HG02610 (cell line): ENCODE measurements at regions not wholly inside any gene's neighbourhood (a gene's known extent, or its start where the extent isn't known, plus 50 kb on each side); places are given as distances from the start of the nearest gene placed in this dataset.
A peak's percentile ranks its signal among the peaks of the same experiment; 100 is the strongest.

ENCODE experiments used
- ATAC-seq: cut with Tn5 transposase; IDR thresholded peaks from one replicate; pipeline ENCODE4 v1.9.1; 2021; ENCODE audit warnings: mild to moderate bottlenecking, moderate library complexity; ENCODE audit not compliant: unreplicated experiment

GRCh38 chr5:158378931-158379330, 520.0 kb upstream of the CLINT1 start:
- ATAC-seq, result no peak

DNA sequence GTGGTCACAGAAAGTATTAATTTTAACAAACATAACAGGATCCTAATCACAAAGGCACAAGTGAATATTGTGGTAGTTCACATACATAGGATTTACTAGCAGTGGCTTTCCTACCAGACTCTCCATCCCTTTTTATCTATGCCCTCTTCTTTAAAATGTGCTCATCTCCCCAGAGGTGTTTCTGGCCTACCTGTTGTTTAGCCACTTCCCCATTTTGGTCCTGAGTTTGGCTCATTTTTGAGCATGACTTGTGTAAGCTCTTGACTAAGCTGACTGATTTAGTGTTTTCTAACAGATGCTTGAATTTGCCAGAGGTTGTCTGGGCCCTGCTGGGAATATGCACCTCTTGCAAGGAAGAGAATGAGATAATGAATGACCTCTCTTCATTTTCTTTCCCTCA, 517.7 kb upstream of the CLINT1 start:
- no peak for ATAC-seq

- no peak for ATAC-seq
These were observed 516.6 kb upstream of the CLINT1 start for GRCh38 chr5:158375531-158375930.

DNA sequence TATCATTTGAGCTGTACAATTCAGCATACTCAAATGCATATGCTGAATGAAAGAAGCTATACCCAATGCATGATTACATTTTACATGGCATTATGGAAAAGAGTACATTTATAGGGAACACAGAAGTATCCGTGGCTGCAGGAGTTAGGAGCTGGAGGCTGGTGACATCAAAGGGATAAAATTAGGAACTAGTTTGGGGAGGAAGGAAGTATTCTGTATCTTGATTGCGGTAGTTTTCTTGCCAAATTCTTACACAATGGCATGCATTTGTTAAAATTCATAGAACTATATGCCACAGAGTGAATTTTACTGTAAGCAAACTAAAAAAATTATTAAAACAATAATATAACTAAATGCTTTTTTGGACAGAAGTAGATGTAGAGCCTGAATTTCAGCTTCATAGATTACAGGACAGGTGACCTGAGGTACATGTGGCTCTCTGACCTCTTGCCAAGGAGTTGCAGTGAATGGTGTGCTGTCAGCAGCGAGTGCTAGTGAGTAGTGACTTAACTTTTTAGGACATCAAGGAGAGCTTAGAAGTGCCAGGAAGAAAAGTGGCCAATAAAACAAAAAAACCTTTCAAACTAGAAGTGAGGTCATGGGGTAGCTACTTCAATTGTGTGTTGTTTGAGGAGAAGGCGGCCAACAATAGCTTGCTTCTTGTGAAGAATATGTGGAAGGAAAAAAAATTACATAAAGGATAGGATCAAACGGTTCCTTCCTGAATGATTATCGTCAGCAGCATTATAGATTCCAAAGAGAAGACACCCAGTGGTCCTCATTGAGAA, 514.9 kb upstream of the CLINT1 start:
- ATAC-seq, result no peak

DNA sequence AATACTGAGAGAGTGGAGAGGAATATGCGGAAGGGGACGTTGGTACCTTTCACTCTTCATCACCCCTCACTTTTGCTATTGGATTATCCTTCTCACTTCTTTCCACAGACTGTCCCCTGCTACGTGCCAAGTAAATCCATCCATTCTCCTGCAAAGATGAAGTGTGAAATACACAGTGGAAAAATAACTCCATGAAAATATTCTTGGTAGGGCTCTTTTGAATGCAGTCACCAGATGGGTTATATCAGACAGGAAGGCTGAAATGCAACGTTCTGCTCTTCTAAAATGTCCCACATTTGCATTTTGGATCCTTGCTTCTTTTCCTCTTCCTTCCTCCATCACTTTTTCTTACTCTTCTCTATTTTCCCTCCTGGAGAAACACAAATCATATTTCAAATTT, 510.3 kb upstream of the CLINT1 start:
- ATAC-seq, result no peak

DNA sequence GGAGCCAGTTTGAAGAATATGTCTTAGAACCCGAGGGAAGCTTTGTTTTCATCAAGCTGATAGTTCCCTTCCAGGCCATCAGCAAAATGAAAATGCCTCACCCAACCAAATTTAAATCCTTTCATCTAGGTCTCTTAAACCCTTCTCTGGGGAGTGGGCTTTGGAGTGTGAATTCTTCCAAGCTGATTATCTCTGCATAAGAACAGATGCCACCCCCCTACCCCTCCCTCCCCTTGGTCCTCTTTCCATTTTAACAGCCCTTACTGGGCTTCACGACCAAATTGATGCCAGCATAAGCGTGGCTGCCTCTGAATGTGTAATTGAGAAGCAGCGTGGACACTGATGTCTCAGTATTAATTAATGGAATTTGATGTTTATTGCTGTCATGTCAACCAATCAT, 509.7 kb upstream of the CLINT1 start:
- no peak for ATAC-seq

- ATAC-seq, result no peak
These were observed 505.4 kb upstream of the CLINT1 start for GRCh38 chr5:158364367-158364766.

DNA sequence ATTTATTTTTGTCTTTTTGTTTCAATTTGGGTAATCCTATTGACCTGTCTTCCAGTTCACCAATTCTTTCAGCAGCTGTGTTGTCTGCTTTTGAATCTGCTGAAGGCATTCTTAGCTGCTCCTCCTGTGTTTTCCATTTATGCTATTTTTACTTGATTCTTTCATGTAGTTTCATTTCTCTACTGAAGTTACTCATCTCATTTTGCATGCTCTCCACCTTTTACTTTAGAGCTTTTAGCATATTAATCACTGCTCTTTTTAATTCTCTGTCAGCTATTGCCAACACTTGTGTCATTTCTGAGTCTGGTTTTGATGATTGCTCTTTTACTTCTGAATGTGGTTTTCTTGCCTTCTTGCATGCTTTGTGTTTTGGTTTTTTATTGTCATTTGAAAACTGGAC, 496.0 kb upstream of the CLINT1 start:
- peak; percentile 90 for ATAC-seq

- no peak for ATAC-seq
These were observed 492.7 kb upstream of the CLINT1 start for GRCh38 chr5:158351485-158352125.

DNA sequence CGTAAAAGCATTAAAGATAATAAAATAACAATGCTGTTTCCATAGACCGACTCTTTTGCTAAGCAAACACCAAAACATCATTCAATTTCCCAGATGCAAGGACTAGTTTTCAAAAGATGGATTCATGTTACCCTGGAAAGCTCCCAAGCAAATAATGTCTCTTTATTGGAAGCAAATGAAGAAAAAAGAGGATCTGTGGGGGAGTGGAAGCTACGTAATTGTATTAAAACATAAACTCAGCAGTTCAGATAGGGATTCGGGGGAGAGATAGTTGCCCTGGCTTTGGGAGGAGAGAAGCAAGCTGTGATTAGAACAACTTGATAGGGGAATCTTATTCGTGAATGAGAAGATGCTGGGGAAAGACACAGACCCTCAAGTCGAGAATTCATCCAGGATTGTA, 491.0 kb upstream of the CLINT1 start:
- no peak for ATAC-seq

DNA sequence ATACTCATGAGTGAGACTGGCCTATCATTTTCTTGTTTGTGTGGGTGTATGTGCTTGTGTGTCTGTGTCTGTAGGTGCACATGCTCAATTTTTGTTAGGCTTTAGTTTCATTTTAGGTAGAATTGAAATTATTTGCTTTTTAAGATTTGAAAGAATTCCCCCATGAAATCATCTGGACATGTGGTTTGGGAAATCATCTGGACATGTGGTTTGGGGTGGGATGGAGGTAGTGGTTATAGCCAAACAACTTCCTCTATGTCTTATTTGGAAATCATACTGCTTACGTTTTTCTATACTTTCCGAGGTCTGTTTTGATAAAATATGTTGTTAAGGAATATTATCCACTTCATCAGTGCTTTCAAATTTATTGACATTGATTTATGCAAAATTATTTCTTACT, 485.4 kb upstream of the CLINT1 start:
- no peak for ATAC-seq

GRCh38 chr5:158340608-158341007, 481.7 kb upstream of the CLINT1 start:
- no peak for ATAC-seq

DNA sequence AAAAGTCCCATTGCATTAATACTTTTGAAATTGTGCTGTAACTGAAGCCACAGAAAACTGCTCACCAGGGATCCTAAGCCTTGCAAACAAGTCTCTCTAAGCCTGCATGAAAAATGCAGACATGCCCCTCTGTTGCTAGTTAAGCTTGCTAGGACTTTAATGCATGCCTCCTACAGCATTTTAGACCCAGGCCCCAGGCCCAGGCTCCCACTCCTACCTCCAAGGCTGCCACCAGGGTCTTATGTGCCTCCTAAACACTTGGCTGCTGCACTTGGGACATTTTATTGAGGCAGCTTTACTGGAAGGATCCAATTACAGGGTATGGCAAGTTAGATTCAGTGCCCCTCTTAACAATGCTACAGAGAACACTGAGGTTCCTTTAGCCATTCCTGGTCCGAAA, 467.3 kb upstream of the CLINT1 start:
- ATAC-seq, result no peak

GRCh38 chr5:158324236-158324635, 465.3 kb upstream of the CLINT1 start:
- ATAC-seq, result no peak

DNA sequence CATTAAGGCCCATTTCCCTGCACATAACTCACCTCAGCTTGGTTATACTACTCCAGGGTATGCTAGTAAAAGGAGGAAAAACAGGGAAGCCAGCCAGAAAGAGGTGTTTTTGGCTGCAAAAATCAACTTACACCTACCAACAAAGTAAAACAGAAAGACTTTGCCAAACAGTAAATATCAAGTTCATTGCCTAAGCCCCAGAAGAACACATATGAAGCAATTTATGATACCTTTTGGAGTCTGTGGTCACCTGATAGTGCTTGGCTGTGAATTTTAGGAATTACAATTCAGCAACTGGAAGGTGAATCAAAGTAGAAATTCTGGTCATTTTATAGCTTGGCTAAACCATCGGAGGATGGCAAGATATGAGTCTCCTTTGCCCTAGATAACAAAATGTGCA, 463.7 kb upstream of the CLINT1 start:
- no peak for ATAC-seq

DNA sequence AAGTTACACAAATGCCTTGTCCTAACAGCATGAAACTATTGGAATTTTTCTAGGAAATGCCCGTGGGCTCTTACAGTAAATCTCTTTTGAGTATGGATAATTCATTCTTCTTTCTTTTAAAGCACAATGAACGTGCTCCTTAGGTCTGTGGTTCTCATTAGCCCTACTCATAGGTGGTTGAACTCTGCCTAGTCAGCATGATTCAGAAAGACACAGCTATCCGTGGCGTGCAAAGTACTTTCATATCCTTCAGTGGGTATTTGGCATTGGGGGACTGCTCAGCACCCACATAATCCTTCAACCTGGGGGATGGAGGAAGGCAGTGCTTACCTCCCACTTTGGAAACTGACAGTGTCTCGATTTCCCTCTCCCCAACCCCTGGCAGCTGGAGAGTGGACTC, 462.0 kb upstream of the CLINT1 start:
- ATAC-seq, result no peak

GRCh38 chr5:158320178-158320674, 461.3 kb upstream of the CLINT1 start:
- no peak for ATAC-seq

DNA sequence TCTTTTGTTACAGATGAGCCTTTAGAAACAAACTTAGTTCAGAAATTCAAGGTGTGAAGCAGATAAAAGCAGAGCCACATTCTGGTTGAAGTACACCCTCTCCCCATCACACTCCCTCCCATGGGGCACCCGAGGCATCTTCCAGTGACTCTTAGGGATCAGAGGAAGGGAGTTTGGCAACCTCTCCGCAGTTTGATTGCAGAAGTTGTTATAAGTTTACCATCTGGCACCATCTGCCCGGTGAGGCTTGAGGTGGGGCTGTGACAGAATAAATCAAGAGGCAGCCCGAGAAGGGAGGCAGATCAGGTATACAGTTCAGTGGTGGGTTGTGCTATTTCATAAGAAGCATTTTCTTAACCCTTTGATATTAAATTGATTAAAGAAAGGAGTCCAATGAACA, 458.6 kb upstream of the CLINT1 start:
- no peak for ATAC-seq

DNA sequence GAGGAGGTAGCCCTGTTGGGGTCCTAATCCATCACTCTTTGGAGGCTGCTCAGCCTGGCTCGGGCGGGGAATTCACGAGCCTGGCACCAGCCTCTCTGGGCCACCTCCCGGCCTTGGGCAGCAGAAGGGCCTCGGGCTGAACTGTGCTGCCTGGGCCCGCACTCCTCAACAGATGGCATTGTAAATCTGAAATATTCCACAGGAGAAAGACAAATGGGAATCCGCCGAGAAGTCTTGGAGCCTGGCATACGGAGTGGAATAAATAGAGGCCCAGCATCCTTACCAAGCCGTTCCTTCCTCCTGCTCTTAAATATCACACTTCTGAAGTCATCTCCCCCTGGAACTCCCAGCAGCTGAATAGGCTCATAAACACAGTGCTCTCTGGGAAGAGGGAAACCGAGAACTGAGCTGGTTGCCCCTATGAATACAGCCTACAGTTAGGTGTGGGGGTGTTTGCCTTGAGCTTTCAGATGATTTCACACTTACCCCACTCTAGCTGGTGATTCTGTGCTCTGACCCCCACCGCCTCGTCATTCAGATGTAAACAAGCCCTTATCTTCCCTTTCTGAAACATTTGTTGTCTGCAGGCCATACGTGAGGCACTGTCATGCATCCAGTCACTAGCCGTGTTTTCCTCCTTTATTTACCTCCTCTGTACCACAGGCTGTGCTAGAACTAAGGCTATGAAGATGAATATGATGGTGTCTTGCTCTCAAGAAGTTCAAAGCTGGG, 455.0 kb upstream of the CLINT1 start:
- no peak for ATAC-seq

GRCh38 chr5:158313027-158313732, 454.2 kb upstream of the CLINT1 start:
- ATAC-seq, result no peak

DNA sequence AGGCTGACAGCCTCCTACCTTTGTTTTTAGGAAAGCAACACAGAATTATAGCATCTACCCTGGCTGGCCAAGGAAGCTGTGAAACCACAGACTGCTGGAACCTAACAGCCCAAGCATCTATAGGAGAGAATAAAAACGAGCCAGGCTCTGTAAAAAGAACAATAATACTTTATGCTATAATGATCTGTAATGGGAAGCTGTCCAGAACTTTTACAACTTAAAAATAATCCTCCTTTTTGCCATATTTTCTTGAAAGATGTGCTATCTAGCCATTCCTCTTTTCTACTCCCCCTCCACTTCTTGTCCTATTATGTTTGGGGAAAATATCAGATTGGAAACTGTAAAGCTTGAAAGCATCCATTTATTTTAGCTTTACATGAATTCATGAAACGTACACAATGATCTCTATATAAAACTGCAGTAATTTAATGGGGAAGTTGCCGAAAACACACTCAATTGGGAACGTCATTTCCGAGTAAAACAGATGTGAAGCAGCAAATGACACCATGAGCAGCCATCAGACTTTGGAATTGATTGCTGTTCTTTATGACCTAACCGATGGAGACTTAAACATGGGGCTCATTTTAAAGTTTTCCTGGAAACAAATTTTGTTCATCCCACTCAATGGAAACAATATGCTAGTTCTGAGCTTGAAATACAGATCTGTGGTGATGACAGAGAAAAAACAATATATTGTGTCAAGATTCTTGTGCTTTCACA, 450.3 kb upstream of the CLINT1 start:
- no peak for ATAC-seq
